Testis (tissue), 2 donors: ENCODE measurements at regions not wholly inside any gene's neighbourhood (a gene's known extent, or its start where the extent isn't known, plus 50 kb on each side); places are given as distances from the start of the nearest gene placed in this dataset.

Experiments used
- CTCF ChIP-seq, 3 experiments: fragments of 450-650 bp in 2 of 3; fragments of 200-600 bp in 1 of 3; sonication (generic) in 1 of 3; IDR thresholded peaks; one replicate each; pipeline ENCODE4 v1.5.1; 2016 to 2019; ENCODE audit warnings: antibody characterized with exemption in 3 of 3, mild to moderate bottlenecking in 2 of 3, moderate library complexity in 1 of 3
- POLR2A ChIP-seq: fragments of 450-650 bp; IDR thresholded peaks from one replicate; pipeline ENCODE4 v1.6.1; 2017; ENCODE audit warnings: antibody characterized with exemption, mild to moderate bottlenecking, moderate library complexity

- TF ChIP-seq POLR2A (no peak), CTCF (IDR thresholded peaks at IDR 0.05) (no peak)
Measured at GRCh38 chr2:51829477-51829876, 797.5 kb upstream of the NRXN1 start.
